HCT116 (cell line): ENCODE measurements at regions not wholly inside any gene's neighbourhood (a gene's known extent, or its start where the extent isn't known, plus 50 kb on each side); places are given as distances from the start of the nearest gene placed in this dataset.

ENCODE experiments used
- ATAC-seq: fragments of 200-7000 bp; cut with Tn5 transposase; 2 replicates; pipeline ENCODE4 v1.9.1; 2020; ENCODE audit warnings: mild to moderate bottlenecking, moderate library complexity
- BruUV-seq: library from RNA; stranded (reverse); fragments of 400-500 nt; replicated peaks from 2 replicates; lab custom pipeline; 2021; lab: Mats Ljungman, UMichigan
- CTCF ChIA-PET: fragments of 300-600 bp; sonication (Branson Sonifier 250); formaldehyde crosslinking; loops from one replicate; lab custom pipeline; 2021; ENCODE audit warnings: antibody characterized with exemption; lab: Charles Lee
- POLR2A ChIA-PET: fragments of 300-600, 350-600 bp; sonication (Branson Sonifier 250); formaldehyde crosslinking; loops from one replicate; lab custom pipeline; 2021; ENCODE audit warnings: antibody characterized with exemption; lab: Charles Lee
- RAD21 ChIA-PET, 2 experiments: fragments of 300-600 bp; sonication (Branson Sonifier 250); formaldehyde crosslinking; loops; one replicate each; lab custom pipeline; 2023; ENCODE audit warnings: low total read pairs in 2 of 2; ENCODE audit not compliant: uncharacterized antibody in 2 of 2, unreplicated experiment in 2 of 2, low non-redundant PET in 1 of 2; lab: Charles Lee
- DNase-seq: peaks from one replicate; pipeline ENCODE4 v3.0.0-alpha.2; 2010; ENCODE audit warnings: low read depth, low spot score
- H2AFZ ChIP-seq: fragments of 200-600 bp; shearing (Covaris generic), sonication (generic); 2 replicates; pipeline ENCODE4 v1.6.1; 2017; ENCODE audit warnings: low read depth, mixed run types, mixed read lengths, antibody characterized with exemption, low read length; ENCODE audit not compliant: poor library complexity, severe bottlenecking
- H3K27ac ChIP-seq: 2 replicates; pipeline ENCODE4 v1.5.1; 2012; ENCODE audit warnings: low read depth, low read length
- H3K27me3 ChIP-seq: fragments of 200-600 bp; sonication (generic); 2 replicates; pipeline ENCODE4 v1.6.1; 2016; ENCODE audit warnings: mixed run types, low read length, mixed read lengths; ENCODE audit not compliant: insufficient read depth
- H3K36me3 ChIP-seq, 2 experiments: fragments of 200-500 bp in 1 of 2; fragments of 200-600 bp in 1 of 2; sonication (Bioruptor generic) in 1 of 2; sonication (generic) in 1 of 2; 2 replicates each; pipeline versions ENCODE4 v1.5.1 to v1.6.1; 2014 to 2016; ENCODE audit warnings: low read length in 2 of 2, inconsistent platforms in 1 of 2, mixed read lengths in 1 of 2, mixed run types in 1 of 2; ENCODE audit not compliant: insufficient read depth in 2 of 2, control insufficient read depth in 1 of 2
- H3K4me1 ChIP-seq, 2 experiments: fragments of 200-600 bp in 1 of 2; sonication (generic) in 1 of 2; 2 replicates each; pipeline versions ENCODE4 v1.5.1 to v1.6.1; 2012 to 2017; ENCODE audit warnings: low read length in 2 of 2, inconsistent platforms in 1 of 2, mild to moderate bottlenecking in 1 of 2, mixed read lengths in 1 of 2, mixed run types in 1 of 2, moderate library complexity in 1 of 2; ENCODE audit not compliant: insufficient read depth in 2 of 2, control insufficient read depth in 1 of 2
- H3K4me2 ChIP-seq: fragments of 200-600 bp; sonication (generic); 2 replicates; pipeline ENCODE4 v1.6.1; 2017; ENCODE audit warnings: mixed run types, low read length, mixed read lengths
- H3K4me3 ChIP-seq, 2 experiments: fragments of 200-600 bp in 1 of 2; sonication (generic) in 1 of 2; replicated peaks in 1 of 2; 2 replicates each; pipeline ENCODE4 v1.5.1; 2011 to 2016; ENCODE audit warnings: low read length in 2 of 2, control low read depth in 1 of 2, low read depth in 1 of 2, mild to moderate bottlenecking in 1 of 2, mixed read lengths in 1 of 2, mixed run types in 1 of 2
- H3K79me2 ChIP-seq: fragments of 200-600 bp; sonication (generic); 2 replicates; pipeline ENCODE4 v1.6.1; 2017; ENCODE audit warnings: mild to moderate bottlenecking, mixed run types, low read length, moderate library complexity, mixed read lengths; ENCODE audit not compliant: insufficient read depth
- H3K9ac ChIP-seq: fragments of 200-600 bp; sonication (generic); 2 replicates; pipeline ENCODE4 v1.6.1; 2016; ENCODE audit warnings: low read length, mixed read lengths
- H3K9me2 ChIP-seq: fragments of 200-600 bp; sonication (generic), shearing (Covaris generic); 2 replicates; pipeline ENCODE4 v1.6.1; 2017; ENCODE audit warnings: mixed run types, mild to moderate bottlenecking, moderate library complexity; ENCODE audit not compliant: insufficient read depth
- H3K9me3 ChIP-seq, 2 experiments: fragments of 200-500 bp in 1 of 2; fragments of 200-600 bp in 1 of 2; sonication (Bioruptor generic) in 1 of 2; sonication (generic) in 1 of 2; 2 replicates each; pipeline ENCODE4 v1.6.1; 2014 to 2017; ENCODE audit warnings: low read length in 2 of 2, mixed read lengths in 2 of 2, inconsistent platforms in 1 of 2, low read depth in 1 of 2, mild to moderate bottlenecking in 1 of 2, mixed run types in 1 of 2, moderate library complexity in 1 of 2; ENCODE audit not compliant: control insufficient read depth in 1 of 2, insufficient read depth in 1 of 2
- H4K20me1 ChIP-seq: fragments of 200-600 bp; sonication (generic), shearing (Covaris generic); 2 replicates; pipeline ENCODE4 v1.6.1; 2017; ENCODE audit warnings: mixed run types, mild to moderate bottlenecking, moderate library complexity; ENCODE audit not compliant: insufficient read depth
- ATF3 ChIP-seq: IDR thresholded peaks from 2 replicates; pipeline ENCODE4 v1.6.1; 2012
- CEBPB ChIP-seq: IDR thresholded peaks from 2 replicates; pipeline ENCODE4 v1.6.1; 2012; ENCODE audit warnings: low read depth
- EGR1 ChIP-seq: IDR thresholded peaks from 2 replicates; pipeline ENCODE4 v1.6.1; 2012; ENCODE audit warnings: low read depth
- ELF1 ChIP-seq: IDR thresholded peaks from 2 replicates; pipeline ENCODE4 v1.6.1; 2012; ENCODE audit warnings: low read depth, borderline replicate concordance
- EZH2 ChIP-seq: fragments of 200-600 bp; sonication (generic); IDR thresholded peaks from 2 replicates; pipeline ENCODE4 v1.6.1; 2017; ENCODE audit warnings: antibody characterized with exemption, mixed run types
- JUND ChIP-seq: IDR thresholded peaks from 2 replicates; pipeline ENCODE4 v1.6.1; 2012
- POLR2A ChIP-seq: IDR thresholded peaks from 2 replicates; pipeline ENCODE4 v1.7.0; 2011; ENCODE audit warnings: borderline replicate concordance; ENCODE audit not compliant: insufficient read depth, insufficient read length; ENCODE audit errors: extremely low read depth
- RAD21 ChIP-seq: IDR thresholded peaks from 2 replicates; pipeline ENCODE4 v1.6.1; 2012; ENCODE audit warnings: low read depth, mild to moderate bottlenecking
- REST ChIP-seq: IDR thresholded peaks from 2 replicates; pipeline ENCODE4 v1.6.1; 2012; ENCODE audit warnings: low read depth
- SP1 ChIP-seq: IDR thresholded peaks from 2 replicates; pipeline ENCODE4 v1.6.1; 2012; ENCODE audit warnings: low read depth
- SRF ChIP-seq: IDR thresholded peaks from 2 replicates; pipeline ENCODE4 v1.6.1; 2012; ENCODE audit warnings: low read depth
- TCF7L2 ChIP-seq: IDR thresholded peaks from 2 replicates; pipeline ENCODE4 v1.7.0; 2011; ENCODE audit warnings: borderline replicate concordance, inconsistent platforms; ENCODE audit not compliant: insufficient read depth, insufficient read length; ENCODE audit errors: extremely low read depth
- YY1 ChIP-seq: IDR thresholded peaks from 2 replicates; pipeline ENCODE4 v1.6.1; 2011; ENCODE audit warnings: low read length, low read depth, moderate library complexity, mild to moderate bottlenecking; ENCODE audit not compliant: insufficient replicate concordance; ENCODE audit errors: extremely low read depth
- ZFX ChIP-seq: fragments of 450-650 bp; IDR thresholded peaks from 2 replicates; pipeline ENCODE4 v1.6.1; 2017
- ZNF274 ChIP-seq: fragments of 200-500 bp; sonication (Bioruptor generic); IDR thresholded peaks from 2 replicates; pipeline ENCODE4 v1.6.1; 2014; ENCODE audit warnings: mild to moderate bottlenecking, low read depth, low read length, inconsistent platforms
- intact Hi-C: fragments of 100-400 bp; cut with micrococcal nuclease; formaldehyde crosslinking; loops from 2 replicates; pipeline ENCODE4 v1.10.0; 2022

GRCh38 chr5:20648981-20649380 lies 661.0 kb upstream of the CDH18 start:
- RAD21 ChIA-PET, result no interaction called here
- no peaks in the 10 kb centered on the region for H3K79me2 ChIP-seq

GRCh38 chr5:20636686-20637085 lies 648.7 kb upstream of the CDH18 start:
- no TSS peak for BruUV-seq
- POLR2A ChIA-PET, result no interaction called here
- RAD21 ChIA-PET, result no interaction called here
- H3K9me3 ChIP-seq, result peaks cover 18 to 26% of the 10 kb centered on the region in 2 experiments; a peak in 2 of 4 replicates
- no peaks in the 10 kb centered on the region for H3K27me3 ChIP-seq
- H3K4me2 ChIP-seq, result no peak overlapping the region
- H3K9ac ChIP-seq, result no peak overlapping the region
- H3K36me3 ChIP-seq, result no peaks in the 10 kb centered on the region
- ATAC-seq (no peak), DNase-seq (no peak)
- no peaks in the 10 kb centered on the region for H3K9me2 ChIP-seq
- intact Hi-C loops, result no loop called here
- CTCF ChIA-PET, result no interaction called here
- H2AFZ ChIP-seq, result no peak overlapping the region
- H4K20me1 ChIP-seq, result no peaks in the 10 kb centered on the region
- no peak overlapping the region for H3K27ac ChIP-seq
- no peak for TF ChIP-seq JUND
- no peak for TF ChIP-seq REST
- TF ChIP-seq YY1, result no peak
- no peak for TF ChIP-seq ZNF274
- no peak for TF ChIP-seq CEBPB
- no peak for TF ChIP-seq EGR1
- TF ChIP-seq POLR2A, result no peak
- no peak for TF ChIP-seq SRF
- no peak for TF ChIP-seq ATF3
- TF ChIP-seq SP1, result no peak
- no peaks in the 10 kb centered on the region for H3K79me2 ChIP-seq
- no peak overlapping the region for H3K4me3 ChIP-seq
- no peaks in the 10 kb centered on the region for H3K4me1 ChIP-seq

More at GRCh38 chr5:20648981-20649380, 661.0 kb upstream of the CDH18 start:
- H3K4me1 ChIP-seq, result no peaks in the 10 kb centered on the region
- H2AFZ ChIP-seq, result no peak overlapping the region
- peaks cover 8 to 30% of the 10 kb centered on the region in 2 experiments; a peak in 2 of 4 replicates for H3K9me3 ChIP-seq
- H3K36me3 ChIP-seq, result no peaks in the 10 kb centered on the region
- TF ChIP-seq EZH2 (no peak), RAD21 (no peak), ELF1 (no peak), ZFX (no peak), TCF7L2 (no peak)
- DNase-seq, result no peak
- no peak overlapping the region for H3K4me3 ChIP-seq
- no peak for ATAC-seq
- H4K20me1 ChIP-seq, result no peaks in the 10 kb centered on the region
- BruUV-seq, result no TSS peak
- H3K27me3 ChIP-seq, result no peaks in the 10 kb centered on the region
- intact Hi-C loops, result no loop called here
- H3K9ac ChIP-seq, result no peak overlapping the region
- CTCF ChIA-PET, result no interaction called here
- no peak overlapping the region for H3K27ac ChIP-seq
- POLR2A ChIA-PET, result no interaction called here
- no peak overlapping the region for H3K4me2 ChIP-seq
- no peaks in the 10 kb centered on the region for H3K9me2 ChIP-seq
